HG03108 (cell line): ENCODE measurements at regions not wholly inside any gene's neighbourhood (a gene's known extent, or its start where the extent isn't known, plus 50 kb on each side); places are given as distances from the start of the nearest gene placed in this dataset.
"Not testable (repeated sequence)": the region's sequence is repeated elsewhere in the genome, so short reads cannot be mapped to it uniquely, and the experiment has no call there.

Experiments used
- ATAC-seq: cut with Tn5 transposase; IDR thresholded peaks from one replicate; pipeline ENCODE4 v1.9.1; 2021; ENCODE audit warnings: moderate library complexity; ENCODE audit not compliant: unreplicated experiment

- no peak for ATAC-seq
These were observed 1033.3 kb upstream of the FLRT2 start for GRCh38 chr14:84496677-84497076.

- not testable (repeated sequence) for ATAC-seq
These were observed 1017.1 kb upstream of the FLRT2 start for GRCh38 chr14:84512823-84513222.

- no peak for ATAC-seq
These were observed 1010.1 kb upstream of the FLRT2 start for GRCh38 chr14:84519836-84520235.

GRCh38 chr14:84520711-84521338 lies 1009.1 kb upstream of the FLRT2 start:
- no peak for ATAC-seq

- ATAC-seq = no peak
These were observed 1006.2 kb upstream of the FLRT2 start for GRCh38 chr14:84523746-84524145.

GRCh38 chr14:84527706-84528105 lies 1002.2 kb upstream of the FLRT2 start:
- ATAC-seq = no peak

GRCh38 chr14:84532016-84532415 lies 997.9 kb upstream of the FLRT2 start:
- no peak for ATAC-seq

- ATAC-seq = no peak
These were observed 996.7 kb upstream of the FLRT2 start for GRCh38 chr14:84533181-84533725.

GRCh38 chr14:84533791-84534190 lies 996.2 kb upstream of the FLRT2 start:
- no peak for ATAC-seq

GRCh38 chr14:84535484-84535883 lies 994.5 kb upstream of the FLRT2 start:
- no peak for ATAC-seq

GRCh38 chr14:84535976-84536375 lies 994.0 kb upstream of the FLRT2 start:
- no peak for ATAC-seq

GRCh38 chr14:84541018-84541417 lies 988.9 kb upstream of the FLRT2 start:
- no peak for ATAC-seq

- ATAC-seq = no peak
These were observed 986.1 kb upstream of the FLRT2 start for GRCh38 chr14:84543859-84544258.

- no peak for ATAC-seq
These were observed 985.3 kb upstream of the FLRT2 start for GRCh38 chr14:84544486-84545131.

- no peak for ATAC-seq
These were observed 983.7 kb upstream of the FLRT2 start for GRCh38 chr14:84546236-84546635.

GRCh38 chr14:84554136-84554535 lies 975.8 kb upstream of the FLRT2 start:
- ATAC-seq = no peak

- ATAC-seq = no peak
These were observed 974.5 kb upstream of the FLRT2 start for GRCh38 chr14:84555493-84555892.

- no peak for ATAC-seq
These were observed 963.8 kb upstream of the FLRT2 start for GRCh38 chr14:84566109-84566508.

GRCh38 chr14:84575681-84576080 lies 954.3 kb upstream of the FLRT2 start:
- ATAC-seq = no peak

GRCh38 chr14:84579292-84579691 lies 950.7 kb upstream of the FLRT2 start:
- ATAC-seq = no peak

- ATAC-seq = no peak
These were observed 948.9 kb upstream of the FLRT2 start for GRCh38 chr14:84581041-84581440.

GRCh38 chr14:84584511-84584910 lies 945.4 kb upstream of the FLRT2 start:
- ATAC-seq = no peak
